A549 (cell line): ENCODE measurements at regions not wholly inside any gene's neighbourhood (a gene's known extent, or its start where the extent isn't known, plus 50 kb on each side); places are given as distances from the start of the nearest gene placed in this dataset.

Experiments used
- ATAC-seq, 2 experiments: fragments of 200-7000 bp in 1 of 2; fragments of >200 bp in 1 of 2; cut with Nextera tagmentation in 1 of 2; cut with Tn5 transposase in 1 of 2; 3 replicates each; pipeline versions ENCODE4 v1.8.0 to v1.9.1; 2018 to 2020; ENCODE audit warnings: mild to moderate bottlenecking in 1 of 2, moderate library complexity in 1 of 2
- CTCF ChIA-PET: fragments of 300-600 bp; sonication (Branson Sonifier 250); formaldehyde crosslinking; extraction: SDS; loops from one replicate; lab custom pipeline; 2021; ENCODE audit warnings: antibody characterized with exemption, inconsistent platforms; lab: Yijun Ruan, JAX
- POLR2A ChIA-PET: fragments of 350-600 bp; formaldehyde crosslinking; extraction: SDS; loops from one replicate; lab custom pipeline; 2021; ENCODE audit warnings: antibody characterized with exemption, inconsistent platforms; lab: Yijun Ruan, JAX
- DNase-seq, 2 experiments: peaks; one replicate each; pipeline versions ENCODE4 v3.0.0 to v3.0.0-alpha.2; 2011 to 2016; ENCODE audit warnings: low read depth in 1 of 2, low spot score in 1 of 2
- FAIRE-seq: peaks from 2 replicates; lab custom pipeline; 2011; peaks lifted over from hg19 to GRCh38; lab: Jason Lieb, UNC
- H3K27ac ChIP-seq, 2 experiments: fragments of >200 bp; sonication (Bioruptor Twin); formaldehyde crosslinking; 3 replicates each; pipeline ENCODE4 v1.5.1; 2016 to 2017
- H3K4me1 ChIP-seq: fragments of >200 bp; sonication (Bioruptor Twin); formaldehyde crosslinking; 3 replicates; pipeline ENCODE4 v1.6.1; 2016
- H3K4me2 ChIP-seq: fragments of >200 bp; sonication (Bioruptor Twin); formaldehyde crosslinking; 3 replicates; pipeline ENCODE4 v1.6.1; 2016
- H3K4me3 ChIP-seq: fragments of >200 bp; sonication (Bioruptor Twin); formaldehyde crosslinking; 3 replicates; pipeline ENCODE4 v1.5.1; 2016
- H3K9me3 ChIP-seq: fragments of >200 bp; sonication (Bioruptor Twin); formaldehyde crosslinking; 3 replicates; pipeline ENCODE4 v1.6.1; 2016
- CBX2 ChIP-seq: fragments of 200-600 bp; sonication (generic); IDR thresholded peaks from 2 replicates; pipeline ENCODE4 v1.6.1; 2016; ENCODE audit warnings: low read depth, mild to moderate bottlenecking, borderline replicate concordance
- CBX8 ChIP-seq: fragments of 200-600 bp; sonication (generic); IDR thresholded peaks from 2 replicates; pipeline ENCODE4 v1.6.1; 2016
- CHD4 ChIP-seq: fragments of 200-600 bp; sonication (generic); IDR thresholded peaks from 2 replicates; pipeline ENCODE4 v1.6.1; 2016; ENCODE audit warnings: antibody characterized with exemption, mild to moderate bottlenecking, borderline replicate concordance
- EHF ChIP-seq: fragments of 250-450 bp; sonication (Bioruptor Pico); IDR thresholded peaks from 2 replicates; pipeline ENCODE4 v1.5.0; 2020; ENCODE audit warnings: mild to moderate bottlenecking
- EP300 ChIP-seq, 2 experiments: fragments of >200 bp; sonication (Bioruptor Twin); formaldehyde crosslinking; IDR thresholded peaks; 2 replicates in 1 of 2; 3 replicates in 1 of 2; pipeline ENCODE4 v1.6.1; 2016 to 2017
- FOSB ChIP-seq: fragments of 250-450 bp; sonication (Bioruptor Pico); IDR thresholded peaks from 2 replicates; pipeline ENCODE4 v1.5.0; 2020; ENCODE audit warnings: mild to moderate bottlenecking, moderate library complexity
- FOSL2 ChIP-seq, 2 experiments: fragments of 450-650 bp in 1 of 2; fragments of >200 bp in 1 of 2; sonication (Bioruptor Twin) in 1 of 2; formaldehyde crosslinking; IDR thresholded peaks; 2 replicates each; pipeline versions ENCODE4 v1.5.0 to v1.6.1; 2016 to 2020; ENCODE audit warnings: mild to moderate bottlenecking in 1 of 2, moderate library complexity in 1 of 2
- FOXS1 ChIP-seq: fragments of 250-450 bp; sonication (Bioruptor Pico); IDR thresholded peaks from 2 replicates; pipeline ENCODE4 v1.5.0; 2020; ENCODE audit warnings: mild to moderate bottlenecking, moderate library complexity
- GATA3 ChIP-seq: IDR thresholded peaks from 2 replicates; pipeline ENCODE4 v1.6.1; 2012; ENCODE audit warnings: borderline replicate concordance
- HES2 ChIP-seq: fragments of >200 bp; sonication (Bioruptor Twin); formaldehyde crosslinking; IDR thresholded peaks from 2 replicates; pipeline ENCODE4 v1.6.1; 2016
- HOXB5 ChIP-seq: fragments of 250-450 bp; sonication (Bioruptor Pico); IDR thresholded peaks from 2 replicates; pipeline ENCODE4 v1.5.0; 2020; ENCODE audit warnings: mild to moderate bottlenecking, moderate library complexity
- JUNB ChIP-seq: fragments of >200 bp; sonication (Bioruptor Twin); formaldehyde crosslinking; IDR thresholded peaks from 2 replicates; pipeline ENCODE4 v1.6.1; 2016
- KDM1A ChIP-seq: fragments of 200-600 bp; sonication (generic); IDR thresholded peaks from 2 replicates; pipeline ENCODE4 v1.6.1; 2016; ENCODE audit warnings: low read depth, mild to moderate bottlenecking
- MAFK ChIP-seq: fragments of 450-650 bp; IDR thresholded peaks from 2 replicates; pipeline ENCODE4 v1.6.1; 2014; ENCODE audit not compliant: partially characterized antibody
- MAZ ChIP-seq: fragments of 150-350 bp; IDR thresholded peaks from 2 replicates; pipeline ENCODE4 v1.6.1; 2014; ENCODE audit warnings: antibody characterized with exemption, low read depth, low read length, borderline replicate concordance
- NPAS2 ChIP-seq: fragments of 250-450 bp; sonication (Bioruptor Pico); IDR thresholded peaks from 2 replicates; pipeline ENCODE4 v1.8.0; 2022; ENCODE audit warnings: mild to moderate bottlenecking, moderate library complexity, borderline replicate concordance
- PHF8 ChIP-seq: fragments of 200-600 bp; sonication (generic); IDR thresholded peaks from 2 replicates; pipeline ENCODE4 v1.6.1; 2016; ENCODE audit warnings: low read depth, mild to moderate bottlenecking, antibody characterized with exemption, moderate library complexity, borderline replicate concordance
- POLR2A ChIP-seq: IDR thresholded peaks from 2 replicates; pipeline ENCODE4 v1.6.1; 2012; ENCODE audit warnings: mild to moderate bottlenecking, low read length
- RAD21 ChIP-seq, 2 experiments: fragments of >200 bp in 1 of 2; sonication (Bioruptor Twin) in 1 of 2; formaldehyde crosslinking in 1 of 2; IDR thresholded peaks in 1 of 2; conservative IDR thresholded peaks in 1 of 2; 2 replicates in 1 of 2; 3 replicates in 1 of 2; pipeline ENCODE4 v1.6.1; 2012 to 2018; ENCODE audit warnings: inconsistent platforms in 1 of 2
- RCOR1 ChIP-seq: fragments of 150-350 bp; IDR thresholded peaks from 2 replicates; pipeline ENCODE4 v1.6.1; 2014; ENCODE audit warnings: antibody characterized with exemption, low read length, low read depth
- REST ChIP-seq: fragments of 200-600 bp; sonication (generic); IDR thresholded peaks from 2 replicates; pipeline ENCODE4 v1.6.1; 2016; ENCODE audit warnings: antibody characterized with exemption, mild to moderate bottlenecking, moderate library complexity
- SMC3 ChIP-seq: fragments of >200 bp; sonication (Bioruptor Twin); formaldehyde crosslinking; IDR thresholded peaks from 3 replicates; pipeline ENCODE4 v1.6.1; 2018; ENCODE audit warnings: inconsistent platforms
- TP53 ChIP-seq: fragments of 250-450 bp; sonication (Bioruptor Pico); IDR thresholded peaks from 2 replicates; pipeline ENCODE4 v1.5.0; 2021; ENCODE audit warnings: mild to moderate bottlenecking, moderate library complexity
- ZFP36 ChIP-seq: fragments of 450-650 bp; IDR thresholded peaks from 2 replicates; pipeline ENCODE4 v1.6.1; 2014; ENCODE audit warnings: borderline replicate concordance; ENCODE audit not compliant: partially characterized antibody
- WGBS: methylation state at CpG from one replicate; pipeline ENCODE4 v1.1.6; 2017; ENCODE audit errors: missing lambda C conversion rate; 5-methylcytosine and 5-hydroxymethylcytosine counted together
- TF ChIP-seq, protein P1 (sequence below): fragments of 150-350 bp; IDR thresholded peaks from 2 replicates; pipeline ENCODE4 v1.6.1; 2014; ENCODE audit warnings: low read depth, mild to moderate bottlenecking, low read length
- TF ChIP-seq, protein P2 (sequence below): fragments of >200 bp; sonication (Bioruptor Twin); formaldehyde crosslinking; IDR thresholded peaks from 3 replicates; pipeline ENCODE4 v1.5.1; 2016

DNA sequence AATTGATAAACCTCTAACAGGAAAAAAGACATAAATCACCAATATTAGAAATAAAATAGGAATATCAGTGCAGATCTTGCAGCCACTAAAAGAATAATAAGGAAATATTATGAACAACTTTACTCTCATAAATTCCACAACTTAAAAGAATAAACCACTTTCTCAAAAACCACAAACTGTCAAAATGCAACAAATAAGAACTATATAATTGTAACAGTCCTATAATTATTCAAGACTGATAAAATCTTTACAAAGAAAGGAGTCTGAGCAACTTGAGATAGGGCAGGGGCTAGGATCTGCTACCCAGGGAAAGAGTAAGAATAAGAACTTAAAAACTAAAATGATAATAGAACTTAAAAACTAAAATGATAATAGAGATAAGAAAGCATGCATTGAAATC, 169.5 kb upstream of the GDF10 start (continued):
- TF ChIP-seq KDM1A, result no peak

DNA sequence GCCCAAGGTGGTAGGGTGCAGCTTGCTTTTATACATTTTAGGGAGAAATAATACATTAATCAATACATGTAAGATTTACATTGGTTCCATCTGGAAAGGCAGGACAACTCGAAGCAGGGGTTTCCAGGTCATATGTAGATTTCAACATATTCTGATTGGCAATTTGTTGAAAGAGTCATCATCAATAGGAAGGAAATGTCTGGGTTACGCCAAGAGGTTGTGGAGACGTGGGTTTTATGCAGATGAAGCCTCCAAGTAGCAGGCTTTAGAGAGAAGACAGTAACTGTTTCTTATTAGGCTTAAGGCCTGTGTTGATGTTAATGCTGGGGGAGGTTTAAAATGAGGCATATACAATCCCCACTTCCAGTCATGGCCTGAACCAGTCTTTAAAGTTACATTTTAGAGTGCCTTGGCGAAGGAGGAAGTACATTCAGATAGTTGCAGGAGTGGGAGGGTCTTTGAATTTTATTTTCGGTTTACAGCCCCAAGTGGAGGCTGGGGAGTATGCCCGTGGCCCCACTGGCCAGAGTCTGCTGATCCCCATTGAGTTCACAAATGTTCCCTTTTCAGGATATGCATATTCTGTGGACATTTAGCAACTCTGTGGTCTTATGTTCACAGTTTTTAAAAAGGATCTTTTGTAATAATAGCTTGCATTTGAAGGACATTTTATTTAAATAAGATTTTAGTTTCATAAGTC, 166.0 kb upstream of the GDF10 start:
- ATAC-seq, result no peak
- ChIA-PET CTCF (no interaction called here), POLR2A (no interaction called here)
- H3K4me2 ChIP-seq, result no peak overlapping the region
- 41% methylated on average over 6 of the region's 6 CpGs for WGBS
- peaks cover 14% of the 10 kb centered on the region for H3K4me1 ChIP-seq
- H3K4me3 ChIP-seq, result no peak overlapping the region
- DNase-seq, result no peak
- no peak overlapping the region for H3K27ac ChIP-seq
- no peaks in the 10 kb centered on the region for H3K9me3 ChIP-seq
- TF ChIP-seq GATA3 (no peak), TP53 (CRISPR knock-in tag) (no peak), MAZ (no peak), MAFK (no peak), REST (no peak), HES2 (no peak), ZFP36 (no peak), HOXB5 (CRISPR knock-in tag) (no peak), POLR2A (no peak), EHF (no peak), FOXS1 (CRISPR knock-in tag) (no peak), PHF8 (no peak)
- TF ChIP-seq, protein P1, sequence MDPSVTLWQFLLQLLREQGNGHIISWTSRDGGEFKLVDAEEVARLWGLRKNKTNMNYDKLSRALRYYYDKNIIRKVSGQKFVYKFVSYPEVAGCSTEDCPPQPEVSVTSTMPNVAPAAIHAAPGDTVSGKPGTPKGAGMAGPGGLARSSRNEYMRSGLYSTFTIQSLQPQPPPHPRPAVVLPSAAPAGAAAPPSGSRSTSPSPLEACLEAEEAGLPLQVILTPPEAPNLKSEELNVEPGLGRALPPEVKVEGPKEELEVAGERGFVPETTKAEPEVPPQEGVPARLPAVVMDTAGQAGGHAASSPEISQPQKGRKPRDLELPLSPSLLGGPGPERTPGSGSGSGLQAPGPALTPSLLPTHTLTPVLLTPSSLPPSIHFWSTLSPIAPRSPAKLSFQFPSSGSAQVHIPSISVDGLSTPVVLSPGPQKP, result no peak
- no peak for FAIRE-seq

- ChIA-PET CTCF (interaction anchor here (0.7 to 1.2 kb wide), 3 partner anchors 35 to 1796 kb away, joined by 3 to 4 read pairs (median 3); no protein-coding TSS in a partner anchor), POLR2A (no interaction called here)
- DNase-seq, result no peak
- Histone ChIP-seq H3K4me3 (no peak overlapping the region), H3K9me3 (no peaks in the 10 kb centered on the region), H3K27ac (peak overlapping the region; percentile 51 to 79; a peak in 5 of 6 replicates), H3K4me1 (peaks cover 14% of the 10 kb centered on the region), H3K4me2 (peak overlapping the region; percentile 47; the same call in 2 of the 3 replicates)
- no peak for TF ChIP-seq RCOR1
- TF ChIP-seq SMC3, result no peak
- no peak for TF ChIP-seq RAD21 (conservative IDR thresholded peaks at IDR 0.05 in 1 of 2, IDR thresholded peaks at IDR 0.05 in 1 of 2)
- no peak for TF ChIP-seq FOSB (CRISPR knock-in tag)
- no peak for TF ChIP-seq HES2
- no peak for TF ChIP-seq FOSL2 (IDR thresholded peaks at IDR 0.05)
- TF ChIP-seq FOSL2 (CRISPR knock-in tag; IDR thresholded peaks at IDR 0.05), result no peak
- TF ChIP-seq HOXB5 (CRISPR knock-in tag), result no peak
- TF ChIP-seq NPAS2 (CRISPR knock-in tag), result no peak
- no peak for TF ChIP-seq EP300 (IDR thresholded peaks at IDR 0.05)
- no peak for TF ChIP-seq CHD4
- no peak for TF ChIP-seq CBX2
- no peak for TF ChIP-seq JUNB
- TF ChIP-seq, protein P2, sequence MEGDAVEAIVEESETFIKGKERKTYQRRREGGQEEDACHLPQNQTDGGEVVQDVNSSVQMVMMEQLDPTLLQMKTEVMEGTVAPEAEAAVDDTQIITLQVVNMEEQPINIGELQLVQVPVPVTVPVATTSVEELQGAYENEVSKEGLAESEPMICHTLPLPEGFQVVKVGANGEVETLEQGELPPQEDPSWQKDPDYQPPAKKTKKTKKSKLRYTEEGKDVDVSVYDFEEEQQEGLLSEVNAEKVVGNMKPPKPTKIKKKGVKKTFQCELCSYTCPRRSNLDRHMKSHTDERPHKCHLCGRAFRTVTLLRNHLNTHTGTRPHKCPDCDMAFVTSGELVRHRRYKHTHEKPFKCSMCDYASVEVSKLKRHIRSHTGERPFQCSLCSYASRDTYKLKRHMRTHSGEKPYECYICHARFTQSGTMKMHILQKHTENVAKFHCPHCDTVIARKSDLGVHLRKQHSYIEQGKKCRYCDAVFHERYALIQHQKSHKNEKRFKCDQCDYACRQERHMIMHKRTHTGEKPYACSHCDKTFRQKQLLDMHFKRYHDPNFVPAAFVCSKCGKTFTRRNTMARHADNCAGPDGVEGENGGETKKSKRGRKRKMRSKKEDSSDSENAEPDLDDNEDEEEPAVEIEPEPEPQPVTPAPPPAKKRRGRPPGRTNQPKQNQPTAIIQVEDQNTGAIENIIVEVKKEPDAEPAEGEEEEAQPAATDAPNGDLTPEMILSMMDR, result no peak
- no peak for TF ChIP-seq CBX8
- FAIRE-seq, result no peak
- WGBS, result 27% methylated on average over 3 of the region's 3 CpGs
- ATAC-seq, result peak; percentile 6 to 21; a peak in 3 of 6 replicates
Observed at GRCh38 chr10:47136866-47137265, 163.1 kb upstream of the GDF10 start.
